Testis (tissue), 2 donors: ENCODE measurements at regions not wholly inside any gene's neighbourhood (a gene's known extent, or its start where the extent isn't known, plus 50 kb on each side); places are given as distances from the start of the nearest gene placed in this dataset.

ENCODE experiments used
- DNase-seq: peaks from one replicate; pipeline ENCODE4 v3.0.0-alpha.2; 2019
- H3K27ac ChIP-seq, 2 donors: fragments of 200-600 bp; sonication (generic); one replicate each; pipeline ENCODE4 v1.5.1; 2019
- H3K27me3 ChIP-seq: fragments of 200-600 bp; sonication (generic); one replicate; pipeline ENCODE4 v1.5.1; 2019
- H3K36me3 ChIP-seq: fragments of 200-600 bp; sonication (generic); one replicate; pipeline ENCODE4 v1.5.1; 2017; ENCODE audit warnings: low read depth; ENCODE audit errors: missing control alignments
- H3K4me1 ChIP-seq: fragments of 200-600 bp; sonication (generic); one replicate; pipeline ENCODE4 v1.5.1; 2019
- H3K4me3 ChIP-seq, 2 donors: fragments of 200-600 bp; sonication (generic); one replicate each; pipeline ENCODE4 v1.5.1; 2017 to 2019
- H3K9me3 ChIP-seq: fragments of 200-600 bp; sonication (generic); one replicate; pipeline ENCODE4 v1.5.1; 2017
- POLR2A ChIP-seq: fragments of 450-650 bp; IDR thresholded peaks from one replicate; pipeline ENCODE4 v1.6.1; 2017; ENCODE audit warnings: antibody characterized with exemption, mild to moderate bottlenecking, moderate library complexity
- WGBS, 2 donors: methylation state at CpG; one replicate each; pipeline ENCODE4 v1.1.5; 2018; 5-methylcytosine and 5-hydroxymethylcytosine counted together
- intact Hi-C: fragments of 100-400 bp; cut with DNase I; formaldehyde crosslinking; loops from one replicate; pipeline ENCODE4 v1.15.1; 2023; ENCODE audit warnings: low total_unique reads
- TF ChIP-seq, protein P1 (sequence below), 3 experiments: fragments of 450-650 bp in 2 of 3; fragments of 200-600 bp in 1 of 3; sonication (generic) in 1 of 3; IDR thresholded peaks; one replicate each; pipeline ENCODE4 v1.5.1; 2016 to 2019; ENCODE audit warnings: antibody characterized with exemption in 3 of 3, mild to moderate bottlenecking in 2 of 3, moderate library complexity in 1 of 3

DNA sequence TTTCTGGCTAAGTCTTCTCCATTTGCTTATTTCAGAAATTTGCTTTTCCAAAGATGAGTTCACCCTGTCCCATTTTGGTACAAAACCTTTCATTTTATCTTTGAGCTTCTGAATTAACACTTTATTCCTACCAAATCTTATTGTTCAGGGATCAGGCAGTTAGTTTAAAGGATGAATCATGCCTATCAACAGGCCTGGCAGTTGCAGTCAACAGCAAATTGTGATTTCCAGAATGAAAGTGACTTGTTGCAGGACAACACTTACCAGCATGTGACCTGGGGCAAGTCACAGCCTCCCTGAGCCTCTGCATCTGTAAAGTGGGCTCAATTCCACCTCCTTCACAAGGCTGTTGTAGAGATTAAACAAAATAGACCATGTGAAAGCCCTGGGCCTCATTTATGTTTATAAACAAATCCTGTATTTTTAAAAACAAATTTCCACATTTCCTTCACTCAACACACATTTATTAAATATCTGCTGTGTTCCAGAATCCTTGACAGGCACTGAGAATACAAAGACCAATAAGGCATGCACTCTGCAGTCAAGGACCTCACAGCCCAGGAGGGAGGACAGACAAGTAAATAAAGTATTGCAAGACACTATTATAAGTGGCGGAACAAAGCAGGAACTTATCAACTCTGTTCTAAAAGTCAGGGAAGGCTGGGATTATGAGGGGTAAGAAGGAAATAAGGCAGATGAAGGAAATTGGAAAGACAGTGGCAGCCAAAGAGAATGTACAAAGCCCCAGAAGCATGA, 359.1 kb upstream of the IL12A start:
- Histone ChIP-seq H3K27me3 (no peaks in the 10 kb centered on the region), H3K27ac (no peak overlapping the region), H3K4me1 (no peaks in the 10 kb centered on the region), H3K36me3 (no peaks in the 10 kb centered on the region), H3K4me3 (no peak overlapping the region), H3K9me3 (no peaks in the 10 kb centered on the region)
- DNase-seq, result no peak
- intact Hi-C loops, result no loop called here
- TF ChIP-seq POLR2A, result no peak
- TF ChIP-seq, protein P1, sequence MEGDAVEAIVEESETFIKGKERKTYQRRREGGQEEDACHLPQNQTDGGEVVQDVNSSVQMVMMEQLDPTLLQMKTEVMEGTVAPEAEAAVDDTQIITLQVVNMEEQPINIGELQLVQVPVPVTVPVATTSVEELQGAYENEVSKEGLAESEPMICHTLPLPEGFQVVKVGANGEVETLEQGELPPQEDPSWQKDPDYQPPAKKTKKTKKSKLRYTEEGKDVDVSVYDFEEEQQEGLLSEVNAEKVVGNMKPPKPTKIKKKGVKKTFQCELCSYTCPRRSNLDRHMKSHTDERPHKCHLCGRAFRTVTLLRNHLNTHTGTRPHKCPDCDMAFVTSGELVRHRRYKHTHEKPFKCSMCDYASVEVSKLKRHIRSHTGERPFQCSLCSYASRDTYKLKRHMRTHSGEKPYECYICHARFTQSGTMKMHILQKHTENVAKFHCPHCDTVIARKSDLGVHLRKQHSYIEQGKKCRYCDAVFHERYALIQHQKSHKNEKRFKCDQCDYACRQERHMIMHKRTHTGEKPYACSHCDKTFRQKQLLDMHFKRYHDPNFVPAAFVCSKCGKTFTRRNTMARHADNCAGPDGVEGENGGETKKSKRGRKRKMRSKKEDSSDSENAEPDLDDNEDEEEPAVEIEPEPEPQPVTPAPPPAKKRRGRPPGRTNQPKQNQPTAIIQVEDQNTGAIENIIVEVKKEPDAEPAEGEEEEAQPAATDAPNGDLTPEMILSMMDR (IDR thresholded peaks at IDR 0.05), result no peak
- 81 to 86% methylated on average over 1 of the region's 1 CpG for WGBS, 2 donors

DNA sequence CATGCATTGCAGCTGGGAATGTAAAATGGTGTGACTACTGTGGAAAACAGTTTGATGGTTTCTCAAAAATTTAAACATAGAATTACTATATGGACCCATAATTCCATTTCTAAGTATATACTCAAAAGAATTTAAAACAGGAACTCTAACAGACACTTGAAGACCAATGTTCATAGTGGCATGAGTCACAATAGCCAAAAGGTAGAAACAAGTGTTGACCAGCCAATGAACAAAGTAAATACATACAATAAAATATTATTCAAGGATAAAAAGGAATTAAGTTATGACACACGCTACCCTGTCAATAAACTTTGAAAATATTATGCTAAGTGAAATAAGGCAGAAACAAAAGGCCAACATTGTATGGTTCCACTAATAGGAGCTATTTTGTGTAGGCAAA, 357.4 kb upstream of the IL12A start:
- no peak for TF ChIP-seq POLR2A
- TF ChIP-seq, protein P1 (IDR thresholded peaks at IDR 0.05), result no peak
- no peak for DNase-seq
- intact Hi-C loops, result no loop called here
- Histone ChIP-seq H3K27me3 (no peaks in the 10 kb centered on the region), H3K27ac (no peak overlapping the region), H3K4me3 (no peak overlapping the region), H3K9me3 (no peaks in the 10 kb centered on the region), H3K4me1 (no peaks in the 10 kb centered on the region), H3K36me3 (no peaks in the 10 kb centered on the region)
- 95 to 97% methylated on average over 1 of the region's 1 CpG for WGBS, 2 donors

DNA sequence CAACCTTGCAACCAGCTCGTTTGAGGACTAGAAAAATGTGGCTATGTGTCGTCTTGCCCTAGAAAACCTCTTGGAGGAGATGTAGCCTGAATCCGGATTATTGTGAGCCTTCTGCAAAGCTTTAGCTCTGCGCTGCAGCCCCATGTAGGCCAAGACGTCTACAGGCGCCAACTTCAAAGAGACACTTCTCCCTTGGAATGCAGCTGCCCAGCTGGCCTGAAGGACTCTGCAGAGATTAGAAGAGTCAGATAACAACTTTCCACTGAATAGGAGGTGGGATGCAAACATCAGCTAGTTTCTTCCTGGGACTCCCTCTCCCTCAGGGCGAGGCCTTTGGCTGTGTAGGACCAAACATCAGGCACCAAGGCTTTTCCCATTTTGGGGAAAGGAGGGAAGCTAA, 356.5 kb upstream of the IL12A start:
- DNase-seq, result no peak
- H3K36me3 ChIP-seq, result no peaks in the 10 kb centered on the region
- WGBS, 2 donors, result 58 to 59% methylated on average over 7 of the region's 7 CpGs
- H3K27me3 ChIP-seq, result no peaks in the 10 kb centered on the region
- no peaks in the 10 kb centered on the region for H3K4me1 ChIP-seq
- intact Hi-C loops, result no loop called here
- H3K9me3 ChIP-seq, result no peaks in the 10 kb centered on the region
- no peak overlapping the region for H3K4me3 ChIP-seq
- TF ChIP-seq POLR2A, result no peak
- TF ChIP-seq, protein P1 (IDR thresholded peaks at IDR 0.05), result no peak
- no peak overlapping the region for H3K27ac ChIP-seq

DNA sequence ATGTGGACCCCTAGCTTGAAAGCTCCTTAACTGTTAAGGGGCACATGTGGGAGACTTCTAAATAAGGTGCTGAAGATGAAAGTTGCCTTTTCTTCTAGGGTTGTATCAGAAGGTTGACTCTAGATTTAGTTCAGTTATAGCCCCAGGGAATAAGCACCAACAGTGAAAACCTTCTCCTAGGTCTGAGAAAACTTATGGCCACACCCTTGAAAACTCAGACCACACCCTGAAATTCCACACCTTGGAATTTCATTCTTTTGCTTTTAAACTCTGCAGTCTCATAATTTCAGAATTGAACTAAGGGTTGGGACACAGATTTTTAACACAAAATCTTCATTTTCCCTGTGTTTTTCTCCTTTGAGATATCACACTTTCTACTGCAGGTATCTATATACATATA, 355.8 kb upstream of the IL12A start:
- no peaks in the 10 kb centered on the region for H3K9me3 ChIP-seq
- H3K4me3 ChIP-seq, result no peak overlapping the region
- TF ChIP-seq, protein P1 (IDR thresholded peaks at IDR 0.05), result no peak
- no peak for TF ChIP-seq POLR2A
- H3K27ac ChIP-seq, result no peak overlapping the region
- H3K27me3 ChIP-seq, result no peaks in the 10 kb centered on the region
- DNase-seq, result no peak
- intact Hi-C loops, result no loop called here
- H3K4me1 ChIP-seq, result no peaks in the 10 kb centered on the region
- H3K36me3 ChIP-seq, result no peaks in the 10 kb centered on the region

DNA sequence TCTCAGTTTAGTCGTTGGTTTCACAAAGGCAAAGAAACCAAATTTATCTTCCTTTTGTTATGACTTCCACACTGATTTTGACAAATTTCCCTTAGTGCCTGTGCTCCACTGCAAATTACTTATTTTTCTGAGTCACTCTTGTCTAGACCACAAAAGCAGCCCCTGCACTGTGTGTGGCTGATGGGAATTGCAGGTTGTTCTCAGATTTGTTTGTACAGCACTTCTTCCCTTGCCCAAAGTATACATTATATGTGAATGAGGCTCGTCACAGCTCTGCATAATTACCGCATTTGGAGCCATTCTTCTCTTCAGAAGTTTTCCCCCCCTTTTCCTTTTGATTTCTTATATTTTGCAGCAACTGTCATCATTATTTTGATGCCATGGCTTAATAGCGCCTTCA, 354.2 kb upstream of the IL12A start:
- no peaks in the 10 kb centered on the region for H3K27me3 ChIP-seq
- H3K9me3 ChIP-seq, result no peaks in the 10 kb centered on the region
- no peak overlapping the region for H3K27ac ChIP-seq
- WGBS, 2 donors, result 74 to 86% methylated on average over 4 of the region's 4 CpGs
- TF ChIP-seq POLR2A, result no peak
- TF ChIP-seq, protein P1 (IDR thresholded peaks at IDR 0.05), result no peak
- intact Hi-C loops, result no loop called here
- H3K36me3 ChIP-seq, result no peaks in the 10 kb centered on the region
- H3K4me3 ChIP-seq, result no peak overlapping the region
- no peak for DNase-seq
- no peaks in the 10 kb centered on the region for H3K4me1 ChIP-seq
